ENCODE measurements at regions not wholly inside any gene's neighbourhood (a gene's known extent, or its start where the extent isn't known, plus 50 kb on each side); places are given as distances from the start of the nearest gene placed in this dataset.

- Histone ChIP-seq H3K9ac (no peak overlapping the region), H3K4me3 (IDR thresholded peaks at IDR 0.05; ENCODE audit: insufficient read depth, low read depth, low read length) (no peak overlapping the region), H4K20me1 (ENCODE audit: insufficient read depth) (no peaks in the 10 kb centered on the region), H3K27me3 (ENCODE audit: insufficient read depth, low read depth) (no peaks in the 10 kb centered on the region), H3K79me2 (ENCODE audit: insufficient read depth, low read depth) (no peaks in the 10 kb centered on the region), H3K4me1 (ENCODE audit: low read depth, poor library complexity, severe bottlenecking) (peaks cover 11% of the 10 kb centered on the region), H3K4me2 (peak overlapping the region; percentile 13; the same call in 1 of the 2 replicates), H3K27ac (no peak overlapping the region), H2AFZ (ENCODE audit: low read depth) (no peak overlapping the region), H3K36me3 (ENCODE audit: insufficient read depth) (no peaks in the 10 kb centered on the region)
- TF ChIP-seq, protein P1, sequence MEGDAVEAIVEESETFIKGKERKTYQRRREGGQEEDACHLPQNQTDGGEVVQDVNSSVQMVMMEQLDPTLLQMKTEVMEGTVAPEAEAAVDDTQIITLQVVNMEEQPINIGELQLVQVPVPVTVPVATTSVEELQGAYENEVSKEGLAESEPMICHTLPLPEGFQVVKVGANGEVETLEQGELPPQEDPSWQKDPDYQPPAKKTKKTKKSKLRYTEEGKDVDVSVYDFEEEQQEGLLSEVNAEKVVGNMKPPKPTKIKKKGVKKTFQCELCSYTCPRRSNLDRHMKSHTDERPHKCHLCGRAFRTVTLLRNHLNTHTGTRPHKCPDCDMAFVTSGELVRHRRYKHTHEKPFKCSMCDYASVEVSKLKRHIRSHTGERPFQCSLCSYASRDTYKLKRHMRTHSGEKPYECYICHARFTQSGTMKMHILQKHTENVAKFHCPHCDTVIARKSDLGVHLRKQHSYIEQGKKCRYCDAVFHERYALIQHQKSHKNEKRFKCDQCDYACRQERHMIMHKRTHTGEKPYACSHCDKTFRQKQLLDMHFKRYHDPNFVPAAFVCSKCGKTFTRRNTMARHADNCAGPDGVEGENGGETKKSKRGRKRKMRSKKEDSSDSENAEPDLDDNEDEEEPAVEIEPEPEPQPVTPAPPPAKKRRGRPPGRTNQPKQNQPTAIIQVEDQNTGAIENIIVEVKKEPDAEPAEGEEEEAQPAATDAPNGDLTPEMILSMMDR (conservative IDR thresholded peaks at IDR 0.05; ENCODE audit: low read depth, low read length), result no peak
Observed at GRCh38 chrX:140065961-140066662, 100.8 kb upstream of the CXorf66 start.

DNA sequence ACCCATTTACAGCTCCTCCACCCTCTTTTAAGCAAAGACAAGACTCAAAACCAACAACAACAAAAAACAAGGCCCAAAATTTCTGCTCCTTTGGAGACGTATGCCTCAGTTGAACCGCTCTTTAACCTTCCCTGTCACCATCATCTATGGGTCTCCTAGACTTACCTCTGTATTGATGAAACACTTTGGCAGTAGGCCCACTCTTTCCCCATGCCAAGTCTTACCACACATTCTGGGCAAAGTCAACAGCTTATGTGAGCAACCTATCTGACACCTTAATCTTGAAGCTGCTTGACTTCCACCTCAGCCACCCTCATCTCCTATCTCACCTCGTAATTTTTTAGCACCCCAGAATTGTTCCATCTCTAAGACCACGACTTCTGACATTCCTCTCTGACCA lies 99.7 kb upstream of the CXorf66 start:
- no peak overlapping the region for H2AFZ ChIP-seq (ENCODE audit: low read depth)
- H3K36me3 ChIP-seq (ENCODE audit: insufficient read depth), result no peaks in the 10 kb centered on the region
- no peak overlapping the region for H3K4me2 ChIP-seq

GRCh38 chrX:140057001-140057411 lies 91.7 kb upstream of the CXorf66 start:
- Histone ChIP-seq H3K9ac (no peak overlapping the region), H3K4me2 (no peak overlapping the region; the same call in 1 of the 2 replicates), H3K27me3 (ENCODE audit: insufficient read depth, low read depth) (no peaks in the 10 kb centered on the region), H3K79me2 (ENCODE audit: insufficient read depth, low read depth) (no peaks in the 10 kb centered on the region), H3K4me1 (ENCODE audit: low read depth, poor library complexity, severe bottlenecking) (no peaks in the 10 kb centered on the region), H3K36me3 (ENCODE audit: insufficient read depth) (no peaks in the 10 kb centered on the region), H4K20me1 (ENCODE audit: insufficient read depth) (no peaks in the 10 kb centered on the region), H3K4me3 (IDR thresholded peaks at IDR 0.05; ENCODE audit: insufficient read depth, low read depth, low read length) (no peak overlapping the region), H3K27ac (no peak overlapping the region), H2AFZ (ENCODE audit: low read depth) (peak overlapping the region; percentile 25; the same call in 1 of the 2 replicates)
- TF ChIP-seq, protein P1 (conservative IDR thresholded peaks at IDR 0.05; ENCODE audit: low read depth, low read length), result peak; percentile 86

More for the DNA sequence above, 99.7 kb upstream of the CXorf66 start:
- Histone ChIP-seq H3K9ac (no peak overlapping the region), H4K20me1 (ENCODE audit: insufficient read depth) (no peaks in the 10 kb centered on the region), H3K27ac (no peak overlapping the region), H3K79me2 (ENCODE audit: insufficient read depth, low read depth) (no peaks in the 10 kb centered on the region), H3K27me3 (ENCODE audit: insufficient read depth, low read depth) (no peaks in the 10 kb centered on the region), H3K4me1 (ENCODE audit: low read depth, poor library complexity, severe bottlenecking) (peaks cover 11% of the 10 kb centered on the region), H3K4me3 (IDR thresholded peaks at IDR 0.05; ENCODE audit: insufficient read depth, low read depth, low read length) (no peak overlapping the region)
- TF ChIP-seq, protein P1 (conservative IDR thresholded peaks at IDR 0.05; ENCODE audit: low read depth, low read length), result no peak

- H3K27ac ChIP-seq, result no peak overlapping the region
- H3K4me3 ChIP-seq (IDR thresholded peaks at IDR 0.05; ENCODE audit: insufficient read depth, low read depth, low read length), result no peak overlapping the region
- H3K4me2 ChIP-seq, result no peak overlapping the region
- H4K20me1 ChIP-seq (ENCODE audit: insufficient read depth), result no peaks in the 10 kb centered on the region
- H3K79me2 ChIP-seq (ENCODE audit: insufficient read depth, low read depth), result no peaks in the 10 kb centered on the region
- no peaks in the 10 kb centered on the region for H3K4me1 ChIP-seq (ENCODE audit: low read depth, poor library complexity, severe bottlenecking)
- no peak overlapping the region for H2AFZ ChIP-seq (ENCODE audit: low read depth)
- TF ChIP-seq, protein P1 (conservative IDR thresholded peaks at IDR 0.05; ENCODE audit: low read depth, low read length), result no peak
- H3K9ac ChIP-seq, result no peak overlapping the region
- H3K27me3 ChIP-seq (ENCODE audit: insufficient read depth, low read depth), result no peaks in the 10 kb centered on the region
- no peaks in the 10 kb centered on the region for H3K36me3 ChIP-seq (ENCODE audit: insufficient read depth)
Observed at GRCh38 chrX:140053846-140054245, 88.5 kb upstream of the CXorf66 start.

Measured in KMS-11 (cell line).